GM18867 (cell line): ENCODE measurements at regions not wholly inside any gene's neighbourhood (a gene's known extent, or its start where the extent isn't known, plus 50 kb on each side); places are given as distances from the start of the nearest gene placed in this dataset.

ENCODE experiments used
- ATAC-seq: cut with Tn5 transposase; IDR thresholded peaks from one replicate; pipeline ENCODE4 v1.9.1; 2021; ENCODE audit warnings: mild to moderate bottlenecking, moderate library complexity; ENCODE audit not compliant: unreplicated experiment

- no peak for ATAC-seq
Observed at GRCh38 chr13:74820809-74821208, 661.2 kb downstream of the TBC1D4 start.

GRCh38 chr13:74819549-74819948 lies 662.4 kb downstream of the TBC1D4 start:
- no peak for ATAC-seq

- no peak for ATAC-seq
Observed at GRCh38 chr13:74816737-74817136, 665.2 kb downstream of the TBC1D4 start.

GRCh38 chr13:74796157-74796556 lies 662.0 kb upstream of the KLF12 start:
- no peak for ATAC-seq

- no peak for ATAC-seq
Observed at GRCh38 chr13:74795526-74795925, 661.3 kb upstream of the KLF12 start.

GRCh38 chr13:74794582-74794981 lies 660.4 kb upstream of the KLF12 start:
- ATAC-seq, result no peak

GRCh38 chr13:74794147-74794546 lies 659.9 kb upstream of the KLF12 start:
- no peak for ATAC-seq

GRCh38 chr13:74784959-74785358 lies 650.8 kb upstream of the KLF12 start:
- no peak for ATAC-seq

GRCh38 chr13:74778946-74779345 lies 644.7 kb upstream of the KLF12 start:
- ATAC-seq, result no peak

GRCh38 chr13:74778087-74778486 lies 643.9 kb upstream of the KLF12 start:
- no peak for ATAC-seq

- ATAC-seq, result no peak
Observed at GRCh38 chr13:74774264-74774663, 640.1 kb upstream of the KLF12 start.

- no peak for ATAC-seq
Observed at GRCh38 chr13:74773248-74773647, 639.0 kb upstream of the KLF12 start.

GRCh38 chr13:74771964-74772363 lies 637.8 kb upstream of the KLF12 start:
- ATAC-seq, result no peak

- ATAC-seq, result no peak
Observed at GRCh38 chr13:74770361-74770760, 636.2 kb upstream of the KLF12 start.

GRCh38 chr13:74769333-74769732 lies 635.1 kb upstream of the KLF12 start:
- ATAC-seq, result no peak

- no peak for ATAC-seq
Observed at GRCh38 chr13:74768521-74769085, 634.4 kb upstream of the KLF12 start.

- no peak for ATAC-seq
Observed at GRCh38 chr13:74767050-74767449, 632.8 kb upstream of the KLF12 start.

GRCh38 chr13:74765955-74766354 lies 631.8 kb upstream of the KLF12 start:
- no peak for ATAC-seq

GRCh38 chr13:74761801-74762757 lies 627.9 kb upstream of the KLF12 start:
- no peak for ATAC-seq

- ATAC-seq, result no peak
Observed at GRCh38 chr13:74758188-74758587, 624.0 kb upstream of the KLF12 start.

- no peak for ATAC-seq
Observed at GRCh38 chr13:74755065-74755464, 620.9 kb upstream of the KLF12 start.

GRCh38 chr13:74751739-74752138 lies 617.5 kb upstream of the KLF12 start:
- ATAC-seq, result no peak
